NT2/D1 (cell line): ENCODE measurements at regions not wholly inside any gene's neighbourhood (a gene's known extent, or its start where the extent isn't known, plus 50 kb on each side); places are given as distances from the start of the nearest gene placed in this dataset.

Source experiments
- DNase-seq: peaks from one replicate; pipeline ENCODE4 v3.0.0-alpha.2; 2011; ENCODE audit warnings: low read depth, low spot score
- H3K27me3 ChIP-seq: 2 replicates; pipeline ENCODE4 v1.6.0; 2011; ENCODE audit warnings: mild to moderate bottlenecking; ENCODE audit not compliant: insufficient read length, insufficient read depth
- H3K36me3 ChIP-seq: 2 replicates; pipeline ENCODE4 v1.6.1; 2011; ENCODE audit warnings: mild to moderate bottlenecking, low read length, mixed read lengths; ENCODE audit not compliant: insufficient read depth, insufficient read length
- H3K4me1 ChIP-seq: 2 replicates; pipeline ENCODE4 v1.5.1; 2011; ENCODE audit not compliant: insufficient read depth, insufficient read length
- H3K4me3 ChIP-seq: 2 replicates; pipeline ENCODE4 v1.5.1; 2011; ENCODE audit warnings: low read depth; ENCODE audit not compliant: insufficient read length
- H3K9ac ChIP-seq: 2 replicates; pipeline ENCODE4 v1.6.0; 2011; ENCODE audit warnings: low read depth; ENCODE audit not compliant: insufficient read length
- H3K9me3 ChIP-seq: 2 replicates; pipeline ENCODE4 v1.5.1; 2011; ENCODE audit warnings: mild to moderate bottlenecking, low read length; ENCODE audit not compliant: insufficient read depth
- SUZ12 ChIP-seq: IDR thresholded peaks from 2 replicates; pipeline ENCODE4 v1.6.1; 2011; ENCODE audit not compliant: insufficient read length, insufficient read depth; ENCODE audit errors: extremely low read depth
- YY1 ChIP-seq: IDR thresholded peaks from 2 replicates; pipeline ENCODE4 v1.6.1; 2011; ENCODE audit not compliant: insufficient read length, insufficient read depth
- ZNF274 ChIP-seq: IDR thresholded peaks from 2 replicates; pipeline ENCODE4 v1.6.1; 2011; ENCODE audit warnings: mild to moderate bottlenecking, low read depth, low read length

DNA sequence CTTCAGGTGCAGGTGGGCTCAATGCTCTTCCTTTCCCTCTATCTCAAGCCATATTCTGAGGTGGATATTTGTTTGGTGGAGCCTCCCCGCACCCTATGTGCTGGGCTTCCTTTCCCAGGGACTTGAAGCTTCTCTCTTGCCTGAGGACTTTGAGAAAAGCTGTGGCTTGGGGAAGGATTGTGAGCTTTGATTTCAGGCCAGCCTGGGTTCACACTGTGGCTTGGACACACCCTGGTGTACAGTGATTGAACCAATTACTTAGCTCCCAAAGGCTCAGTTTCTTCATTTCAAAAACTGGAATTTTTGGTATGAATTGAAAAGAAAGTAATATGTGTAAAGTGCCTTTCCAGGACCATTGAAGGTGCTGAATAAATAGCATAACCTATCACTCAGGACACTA is 224.5 kb upstream of the GLI3 start:
- Histone ChIP-seq H3K36me3 (no peaks in the 10 kb centered on the region), H3K9ac (no peak overlapping the region), H3K4me1 (no peaks in the 10 kb centered on the region), H3K9me3 (peaks cover 6% of the 10 kb centered on the region; the same call in 1 of the 2 replicates), H3K27me3 (no peaks in the 10 kb centered on the region), H3K4me3 (no peak overlapping the region)
- TF ChIP-seq ZNF274 (no peak), YY1 (no peak), SUZ12 (no peak)
- DNase-seq, result no peak

GRCh38 chr7:42460933-42461332 is 223.9 kb upstream of the GLI3 start:
- H3K36me3 ChIP-seq, result no peaks in the 10 kb centered on the region
- TF ChIP-seq SUZ12 (no peak), ZNF274 (no peak), YY1 (no peak)
- no peaks in the 10 kb centered on the region for H3K27me3 ChIP-seq
- H3K4me3 ChIP-seq, result no peak overlapping the region
- H3K9ac ChIP-seq, result no peak overlapping the region
- no peak for DNase-seq
- H3K4me1 ChIP-seq, result no peaks in the 10 kb centered on the region
- H3K9me3 ChIP-seq, result peaks cover 6% of the 10 kb centered on the region; the same call in 1 of the 2 replicates

- Histone ChIP-seq H3K4me3 (no peak overlapping the region), H3K36me3 (no peaks in the 10 kb centered on the region), H3K9me3 (peaks cover 6% of the 10 kb centered on the region; the same call in 1 of the 2 replicates), H3K27me3 (no peaks in the 10 kb centered on the region), H3K4me1 (no peaks in the 10 kb centered on the region), H3K9ac (no peak overlapping the region)
- TF ChIP-seq ZNF274 (no peak), SUZ12 (no peak), YY1 (no peak)
- no peak for DNase-seq
Observed at GRCh38 chr7:42460148-42460547, 223.1 kb upstream of the GLI3 start.

DNA sequence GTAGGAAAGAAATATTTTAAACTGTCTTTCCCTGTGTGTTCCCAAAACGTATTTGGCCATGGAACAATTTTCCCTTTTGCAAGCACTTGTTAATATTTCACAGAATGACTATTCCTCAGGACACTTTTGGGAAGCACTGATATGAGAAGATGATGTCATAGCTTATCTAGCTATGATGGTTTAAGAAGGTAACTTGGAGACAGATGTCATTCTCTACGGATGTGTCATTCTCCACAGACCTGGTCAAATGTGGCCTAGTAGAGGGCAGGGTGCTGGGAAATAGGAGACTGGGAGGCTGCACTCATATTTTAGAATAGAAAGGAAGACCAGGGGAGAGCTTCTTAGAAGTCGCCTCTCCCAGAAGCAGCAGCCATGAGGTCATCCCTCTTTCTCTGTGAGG is 220.7 kb upstream of the GLI3 start:
- TF ChIP-seq ZNF274 (no peak), YY1 (no peak), SUZ12 (no peak)
- Histone ChIP-seq H3K9me3 (no peaks in the 10 kb centered on the region), H3K36me3 (no peaks in the 10 kb centered on the region), H3K4me1 (no peaks in the 10 kb centered on the region), H3K4me3 (no peak overlapping the region), H3K27me3 (no peaks in the 10 kb centered on the region), H3K9ac (no peak overlapping the region)
- no peak for DNase-seq

DNA sequence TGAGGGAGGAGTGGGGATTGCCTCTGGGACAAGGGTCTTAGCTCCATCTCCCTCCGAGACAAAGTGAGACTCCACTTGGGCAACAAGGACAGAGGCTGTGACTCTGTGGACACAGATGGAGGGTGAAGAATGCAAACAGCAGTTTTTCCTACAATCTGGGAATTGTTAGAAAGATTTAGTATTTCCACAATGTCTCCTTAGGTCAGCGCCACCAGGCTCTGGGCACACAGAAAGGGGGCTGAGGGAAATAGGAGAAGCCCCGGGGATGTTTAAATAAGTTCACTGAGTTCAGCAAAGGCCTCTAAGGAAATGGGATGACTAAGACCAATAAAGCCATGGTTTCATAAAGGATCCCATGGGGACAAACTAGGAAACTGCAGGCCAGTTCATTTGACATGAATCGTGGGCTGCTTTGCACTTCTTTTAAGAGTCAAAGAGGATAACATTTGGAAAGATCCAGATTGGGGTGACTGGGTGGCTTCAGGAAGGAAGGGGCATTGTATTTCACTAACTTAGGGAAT is 219.8 kb upstream of the GLI3 start:
- no peaks in the 10 kb centered on the region for H3K4me1 ChIP-seq
- H3K4me3 ChIP-seq, result no peak overlapping the region
- H3K27me3 ChIP-seq, result no peaks in the 10 kb centered on the region
- DNase-seq, result no peak
- H3K9ac ChIP-seq, result no peak overlapping the region
- no peak for TF ChIP-seq YY1
- no peak for TF ChIP-seq SUZ12
- TF ChIP-seq ZNF274, result no peak
- no peaks in the 10 kb centered on the region for H3K9me3 ChIP-seq
- H3K36me3 ChIP-seq, result no peaks in the 10 kb centered on the region

- no peak for TF ChIP-seq YY1
- no peak for TF ChIP-seq SUZ12
- no peak for TF ChIP-seq ZNF274
- Histone ChIP-seq H3K9me3 (no peaks in the 10 kb centered on the region), H3K36me3 (no peaks in the 10 kb centered on the region), H3K4me3 (no peak overlapping the region), H3K4me1 (no peaks in the 10 kb centered on the region), H3K27me3 (no peaks in the 10 kb centered on the region), H3K9ac (no peak overlapping the region)
- DNase-seq, result no peak
Observed at GRCh38 chr7:42456267-42456666, 219.3 kb upstream of the GLI3 start.

GRCh38 chr7:42453931-42454361 is 216.9 kb upstream of the GLI3 start:
- DNase-seq, result no peak

DNA sequence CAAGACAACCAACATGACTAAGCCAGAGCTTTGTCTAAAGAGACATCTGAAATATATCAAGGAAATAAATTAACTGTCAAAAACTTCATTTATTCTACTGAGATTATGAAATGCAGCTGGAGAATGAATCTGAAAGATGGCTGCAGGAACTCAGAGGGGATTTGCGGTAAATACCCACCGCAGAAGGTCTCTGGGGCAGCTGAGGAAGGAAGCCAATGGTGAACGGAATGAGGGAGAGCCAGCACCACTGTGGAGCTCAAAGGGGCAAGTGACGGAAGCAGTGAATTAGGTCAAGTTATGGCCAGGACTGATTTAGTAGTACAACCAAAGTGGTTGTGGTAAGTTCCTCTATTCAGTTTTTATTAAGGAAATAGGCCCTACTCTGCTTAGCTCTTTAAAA is 215.3 kb upstream of the GLI3 start:
- no peaks in the 10 kb centered on the region for H3K27me3 ChIP-seq
- no peak overlapping the region for H3K9ac ChIP-seq
- no peak for TF ChIP-seq ZNF274
- TF ChIP-seq SUZ12, result no peak
- no peak for TF ChIP-seq YY1
- no peaks in the 10 kb centered on the region for H3K4me1 ChIP-seq
- H3K4me3 ChIP-seq, result no peak overlapping the region
- no peak for DNase-seq
- no peaks in the 10 kb centered on the region for H3K9me3 ChIP-seq
- H3K36me3 ChIP-seq, result no peaks in the 10 kb centered on the region

More at GRCh38 chr7:42453931-42454361, 216.9 kb upstream of the GLI3 start:
- Histone ChIP-seq H3K27me3 (no peaks in the 10 kb centered on the region), H3K4me3 (no peak overlapping the region), H3K9ac (no peak overlapping the region), H3K9me3 (no peaks in the 10 kb centered on the region), H3K36me3 (no peaks in the 10 kb centered on the region), H3K4me1 (no peaks in the 10 kb centered on the region)
- TF ChIP-seq ZNF274 (no peak), YY1 (no peak), SUZ12 (no peak)
